K562 (cell line): ENCODE measurements at regions not wholly inside any gene's neighbourhood (a gene's known extent, or its start where the extent isn't known, plus 50 kb on each side); places are given as distances from the start of the nearest gene placed in this dataset.

Experiments
- ATAC-seq: fragments of 200-7000 bp; cut with Tn5 transposase; 3 replicates; pipeline ENCODE4 v1.9.1; 2020; ENCODE audit warnings: moderate library complexity
- BruUV-seq: library from RNA; stranded (reverse); fragments of 400-500 nt; replicated peaks from 2 replicates; lab custom pipeline; 2021; lab: Mats Ljungman, UMichigan
- CTCF ChIA-PET: fragments of 300-600 bp; formaldehyde crosslinking; extraction: SDS; loops from one replicate; lab custom pipeline; 2021; ENCODE audit warnings: low intra/inter-chr PET ratio; lab: Yijun Ruan, JAX
- POLR2A ChIA-PET: fragments of 300-600, 350-650 bp; sonication (Branson Sonifier 250); formaldehyde crosslinking; extraction: SDS; loops from one replicate; lab custom pipeline; 2021; ENCODE audit warnings: antibody characterized with exemption, inconsistent platforms; lab: Yijun Ruan, JAX
- DNase-seq, 4 experiments: peaks; one replicate each; pipeline versions ENCODE4 v3.0.0 to v3.0.0-alpha.2; 2011 to 2018; ENCODE audit warnings: low spot score in 3 of 4, mixed read lengths in 3 of 4; ENCODE audit errors: extremely low read depth in 1 of 4
- FAIRE-seq: peaks from 2 replicates; lab custom pipeline; 2011; peaks lifted over from hg19 to GRCh38; lab: Jason Lieb, UNC
- H2AFZ ChIP-seq: 2 replicates; pipeline ENCODE4 v1.6.0; 2011; ENCODE audit warnings: low read depth, low read length, control low read depth, inconsistent platforms
- H3K27ac ChIP-seq: fragments of 200-600 bp; 3 replicates; pipeline ENCODE4 v1.8.0; 2011; ENCODE audit warnings: low read depth, mild to moderate bottlenecking, control low read depth, inconsistent platforms, low read length, moderate library complexity, mixed read lengths; ENCODE audit errors: extremely low read depth
- H3K27me3 ChIP-seq, 2 experiments: fragments of 300-600 bp in 1 of 2; 2 replicates in 1 of 2; 3 replicates in 1 of 2; pipeline versions ENCODE4 v1.6.0 to v1.8.0; 2011; ENCODE audit warnings: inconsistent platforms in 2 of 2, low read length in 2 of 2, mild to moderate bottlenecking in 1 of 2, mixed read lengths in 1 of 2, moderate library complexity in 1 of 2; ENCODE audit not compliant: control insufficient read depth in 2 of 2, insufficient read depth in 2 of 2
- H3K36me3 ChIP-seq: fragments of 300-600 bp; 3 replicates; pipeline ENCODE4 v1.8.0; 2011; ENCODE audit warnings: mild to moderate bottlenecking, low read length, inconsistent platforms; ENCODE audit not compliant: control insufficient read depth, insufficient read depth
- H3K4me1 ChIP-seq, 2 experiments: fragments of 200-600 bp in 1 of 2; replicated peaks in 1 of 2; 2 replicates in 1 of 2; 3 replicates in 1 of 2; pipeline versions ENCODE4 v1.5.1 to v1.8.0; 2011; ENCODE audit warnings: inconsistent platforms in 2 of 2, low read length in 2 of 2, mild to moderate bottlenecking in 1 of 2, mixed read lengths in 1 of 2, moderate library complexity in 1 of 2; ENCODE audit not compliant: control insufficient read depth in 2 of 2, insufficient read depth in 2 of 2
- H3K4me2 ChIP-seq: 2 replicates; pipeline ENCODE4 v1.6.1; 2011; ENCODE audit warnings: low read length, control low read depth, inconsistent platforms, mixed read lengths; ENCODE audit not compliant: insufficient read depth
- H3K4me3 ChIP-seq: fragments of 200-600 bp; sonication (generic), shearing (Covaris generic); 2 replicates; pipeline ENCODE4 v1.5.1; 2016; ENCODE audit warnings: control low read depth, inconsistent platforms
- H3K79me2 ChIP-seq: fragments of 200-600 bp; 3 replicates; pipeline ENCODE4 v1.8.0; 2011; ENCODE audit warnings: low read length, inconsistent platforms; ENCODE audit not compliant: control insufficient read depth, insufficient read depth
- H3K9ac ChIP-seq, 2 experiments: 2 replicates each; pipeline versions ENCODE4 v1.6.0 to v1.6.1; 2011; ENCODE audit warnings: low read depth in 2 of 2, low read length in 2 of 2, control low read depth in 1 of 2, inconsistent platforms in 1 of 2, mild to moderate bottlenecking in 1 of 2, mixed read lengths in 1 of 2; ENCODE audit not compliant: insufficient read depth in 1 of 2
- H3K9me1 ChIP-seq: one replicate; pipeline ENCODE4 v1.6.0; 2011; ENCODE audit warnings: inconsistent platforms, mild to moderate bottlenecking, low read length, moderate library complexity; ENCODE audit not compliant: control insufficient read depth, insufficient read depth
- H3K9me3 ChIP-seq: replicated peaks from 2 replicates; pipeline ENCODE4 v1.5.1; 2011; ENCODE audit warnings: low read depth, low read length, inconsistent platforms; ENCODE audit not compliant: control insufficient read depth, insufficient read depth
- H4K20me1 ChIP-seq: replicated peaks from 2 replicates; pipeline ENCODE4 v1.6.1; 2011; ENCODE audit warnings: low read length, inconsistent platforms, mixed read lengths; ENCODE audit not compliant: control insufficient read depth, insufficient read depth
- GTF2E2 ChIP-seq: fragments of 200-800 bp; sonication (Bioruptor generic); IDR thresholded peaks from 2 replicates; pipeline ENCODE4 v1.6.1; 2016; ENCODE audit warnings: missing genetic modification characterization, missing compliant biosample characterization
- HIVEP1 ChIP-seq: fragments of 250-450 bp; sonication (Bioruptor Pico); IDR thresholded peaks from 2 replicates; pipeline ENCODE4 v1.4.0; 2020; ENCODE audit warnings: mild to moderate bottlenecking
- NCOA1 ChIP-seq: fragments of 450-650 bp; IDR thresholded peaks from 2 replicates; pipeline ENCODE4 v1.6.1; 2016; ENCODE audit warnings: low read depth
- RBM34 ChIP-seq: fragments of 200-400 bp; formaldehyde crosslinking; IDR thresholded peaks from 2 replicates; pipeline ENCODE4 v1.6.1; 2018; ENCODE audit warnings: low read length, borderline replicate concordance; ENCODE audit not compliant: insufficient read depth
- SMARCB1 ChIP-seq: IDR thresholded peaks from 2 replicates; pipeline ENCODE4 v1.6.1; 2011; ENCODE audit warnings: improper control_type of control experiment, low read depth; ENCODE audit not compliant: insufficient read length
- ZNF444 ChIP-seq: fragments of 250-450 bp; sonication (Bioruptor Pico); IDR thresholded peaks from 2 replicates; pipeline ENCODE4 v1.4.0; 2020; ENCODE audit warnings: mild to moderate bottlenecking, moderate library complexity
- WGBS: fragments of 100-300 bp; shearing (Covaris generic); methylation state at CpG from one replicate; pipeline ENCODE4 v1.1.6; 2016; ENCODE audit warnings: low coverage, mixed read lengths; ENCODE audit not compliant: insufficient coverage; ENCODE audit errors: missing lambda C conversion rate; 5-methylcytosine and 5-hydroxymethylcytosine counted together
- in situ Hi-C: fragments of 300-500 bp; cut with MboI; formaldehyde crosslinking; loops from 4 replicates; pipeline ENCODE4 v1.15.0; 2018; ENCODE audit warnings: inconsistent platforms, mixed read lengths
- intact Hi-C: fragments of 100-400 bp; cut with micrococcal nuclease; formaldehyde crosslinking; loops from 2 replicates; pipeline ENCODE4 v1.14.2; 2022
- TF ChIP-seq, protein P1 (sequence below), 3 experiments: fragments of 200-800 bp in 1 of 3; sonication (Bioruptor generic) in 1 of 3; sonication (generic) in 1 of 3; formaldehyde crosslinking in 1 of 3; IDR thresholded peaks; 2 replicates each; pipeline versions ENCODE4 v1.6.1 to v1.8.0; 2016 to 2022; ENCODE audit warnings: mild to moderate bottlenecking in 2 of 3, missing compliant biosample characterization in 2 of 3, missing genetic modification characterization in 2 of 3, missing genetic modification reagents in 1 of 3
- TF ChIP-seq, protein P2 (sequence below): sonication (generic); formaldehyde crosslinking; IDR thresholded peaks from 2 replicates; pipeline ENCODE4 v1.8.1; 2023; ENCODE audit warnings: missing genetic modification reagents, mild to moderate bottlenecking, borderline replicate concordance
- TF ChIP-seq, protein P3 (sequence below): sonication (generic); formaldehyde crosslinking; IDR thresholded peaks from 2 replicates; pipeline ENCODE4 v1.9.0; 2022; ENCODE audit warnings: mild to moderate bottlenecking, missing genetic modification reagents
- TF ChIP-seq, protein P4 (sequence below): sonication (generic); IDR thresholded peaks from 2 replicates; pipeline ENCODE4 v1.6.1; 2016

DNA sequence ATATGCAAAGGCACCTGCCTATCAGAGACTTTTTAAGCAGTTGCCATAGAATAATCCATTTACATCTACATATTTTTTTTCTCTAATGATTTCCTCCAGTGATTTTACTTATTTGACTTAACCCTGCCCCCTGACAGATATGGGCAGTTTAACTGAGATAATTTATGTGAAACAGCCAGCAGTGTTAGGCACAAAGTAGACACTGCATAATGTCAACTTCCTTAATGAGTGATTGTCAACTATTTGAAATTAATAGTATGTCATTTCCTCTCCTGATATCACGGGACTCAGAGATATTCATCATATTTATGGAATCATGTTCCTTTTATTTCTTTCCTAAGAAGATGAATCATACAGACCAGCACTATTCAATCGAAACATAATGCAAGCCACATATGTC, 179.9 kb upstream of the ATP10A start:
- H2AFZ ChIP-seq: no peak overlapping the region
- no peak for FAIRE-seq
- H3K79me2 ChIP-seq: no peaks in the 10 kb centered on the region
- in situ Hi-C loops (no loop called here), intact Hi-C loops (no loop called here)
- H3K27ac ChIP-seq: no peak overlapping the region
- no peaks in the 10 kb centered on the region for H3K36me3 ChIP-seq
- no peak for ATAC-seq
- CTCF ChIA-PET: no interaction called here
- H3K4me2 ChIP-seq: no peak overlapping the region
- H3K4me1 ChIP-seq: no peaks in the 10 kb centered on the region
- no TSS peak for BruUV-seq
- no peaks in the 10 kb centered on the region for H3K27me3 ChIP-seq
- no peaks in the 10 kb centered on the region for H4K20me1 ChIP-seq
- no peak overlapping the region for H3K9ac ChIP-seq
- no peak for DNase-seq
- TF ChIP-seq ZNF444 (CRISPR knock-in tag) (no peak), SMARCB1 (no peak), RBM34 (no peak)
- TF ChIP-seq, protein P1, sequence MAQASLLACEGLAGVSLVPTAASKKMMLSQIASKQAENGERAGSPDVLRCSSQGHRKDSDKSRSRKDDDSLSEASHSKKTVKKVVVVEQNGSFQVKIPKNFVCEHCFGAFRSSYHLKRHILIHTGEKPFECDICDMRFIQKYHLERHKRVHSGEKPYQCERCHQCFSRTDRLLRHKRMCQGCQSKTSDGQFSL (CRISPR knock-in tag; IDR thresholded peaks at IDR 0.05): no peak
- TF ChIP-seq, protein P1 (tag; IDR thresholded peaks at IDR 0.05): no peak
- H3K9me3 ChIP-seq: no peaks in the 10 kb centered on the region
- 0% methylated on average over 2 of the region's 2 CpGs for WGBS
- H3K4me3 ChIP-seq: no peak overlapping the region
- no peaks in the 10 kb centered on the region for H3K9me1 ChIP-seq
- POLR2A ChIA-PET: no interaction called here

DNA sequence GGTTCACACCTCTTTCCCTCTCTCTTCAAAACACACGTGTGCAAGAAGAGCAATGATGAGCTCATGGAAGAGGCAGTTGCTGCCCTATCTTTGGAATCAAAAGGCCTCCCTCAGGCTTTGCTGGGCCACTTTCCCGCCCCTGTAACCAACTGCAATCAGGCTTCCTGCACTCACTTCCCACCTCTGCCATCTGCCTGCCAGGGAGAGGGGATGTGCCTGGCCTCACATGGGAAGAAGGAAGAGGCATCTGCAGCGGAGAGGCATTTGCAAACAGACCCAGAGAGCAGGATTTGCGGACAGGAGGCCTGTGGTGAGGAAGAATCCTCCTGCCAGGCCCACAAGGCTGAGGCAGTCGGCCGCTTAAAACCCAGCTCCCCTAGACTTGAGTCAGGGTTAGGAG, 175.6 kb upstream of the ATP10A start:
- Histone ChIP-seq H4K20me1 (no peaks in the 10 kb centered on the region), H3K27me3 (no peaks in the 10 kb centered on the region; a peak in 1 of 5 replicates), H3K36me3 (no peaks in the 10 kb centered on the region), H2AFZ (no peak overlapping the region), H3K4me1 (no peaks in the 10 kb centered on the region), H3K79me2 (no peaks in the 10 kb centered on the region), H3K9me1 (no peaks in the 10 kb centered on the region), H3K4me3 (no peak overlapping the region), H3K27ac (no peak overlapping the region), H3K9me3 (no peaks in the 10 kb centered on the region), H3K9ac (no peak overlapping the region), H3K4me2 (no peak overlapping the region)
- WGBS: 0% methylated on average over 5 of the region's 6 CpGs
- ChIA-PET POLR2A (no interaction called here), CTCF (no interaction called here)
- in situ Hi-C loops (no loop called here), intact Hi-C loops (no loop called here)
- ATAC-seq (no peak), FAIRE-seq (no peak), DNase-seq (no peak)
- BruUV-seq: no TSS peak
- no peak for TF ChIP-seq GTF2E2 (tag)
- TF ChIP-seq, protein P2, sequence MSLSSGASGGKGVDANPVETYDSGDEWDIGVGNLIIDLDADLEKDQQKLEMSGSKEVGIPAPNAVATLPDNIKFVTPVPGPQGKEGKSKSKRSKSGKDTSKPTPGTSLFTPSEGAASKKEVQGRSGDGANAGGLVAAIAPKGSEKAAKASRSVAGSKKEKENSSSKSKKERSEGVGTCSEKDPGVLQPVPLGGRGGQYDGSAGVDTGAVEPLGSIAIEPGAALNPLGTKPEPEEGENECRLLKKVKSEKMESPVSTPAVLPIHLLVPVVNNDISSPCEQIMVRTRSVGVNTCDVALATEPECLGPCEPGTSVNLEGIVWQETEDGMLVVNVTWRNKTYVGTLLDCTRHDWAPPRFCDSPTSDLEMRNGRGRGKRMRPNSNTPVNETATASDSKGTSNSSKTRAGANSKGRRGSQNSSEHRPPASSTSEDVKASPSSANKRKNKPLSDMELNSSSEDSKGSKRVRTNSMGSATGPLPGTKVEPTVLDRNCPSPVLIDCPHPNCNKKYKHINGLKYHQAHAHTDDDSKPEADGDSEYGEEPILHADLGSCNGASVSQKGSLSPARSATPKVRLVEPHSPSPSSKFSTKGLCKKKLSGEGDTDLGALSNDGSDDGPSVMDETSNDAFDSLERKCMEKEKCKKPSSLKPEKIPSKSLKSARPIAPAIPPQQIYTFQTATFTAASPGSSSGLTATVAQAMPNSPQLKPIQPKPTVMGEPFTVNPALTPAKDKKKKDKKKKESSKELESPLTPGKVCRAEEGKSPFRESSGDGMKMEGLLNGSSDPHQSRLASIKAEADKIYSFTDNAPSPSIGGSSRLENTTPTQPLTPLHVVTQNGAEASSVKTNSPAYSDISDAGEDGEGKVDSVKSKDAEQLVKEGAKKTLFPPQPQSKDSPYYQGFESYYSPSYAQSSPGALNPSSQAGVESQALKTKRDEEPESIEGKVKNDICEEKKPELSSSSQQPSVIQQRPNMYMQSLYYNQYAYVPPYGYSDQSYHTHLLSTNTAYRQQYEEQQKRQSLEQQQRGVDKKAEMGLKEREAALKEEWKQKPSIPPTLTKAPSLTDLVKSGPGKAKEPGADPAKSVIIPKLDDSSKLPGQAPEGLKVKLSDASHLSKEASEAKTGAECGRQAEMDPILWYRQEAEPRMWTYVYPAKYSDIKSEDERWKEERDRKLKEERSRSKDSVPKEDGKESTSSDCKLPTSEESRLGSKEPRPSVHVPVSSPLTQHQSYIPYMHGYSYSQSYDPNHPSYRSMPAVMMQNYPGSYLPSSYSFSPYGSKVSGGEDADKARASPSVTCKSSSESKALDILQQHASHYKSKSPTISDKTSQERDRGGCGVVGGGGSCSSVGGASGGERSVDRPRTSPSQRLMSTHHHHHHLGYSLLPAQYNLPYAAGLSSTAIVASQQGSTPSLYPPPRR: no peak
- TF ChIP-seq, protein P3, sequence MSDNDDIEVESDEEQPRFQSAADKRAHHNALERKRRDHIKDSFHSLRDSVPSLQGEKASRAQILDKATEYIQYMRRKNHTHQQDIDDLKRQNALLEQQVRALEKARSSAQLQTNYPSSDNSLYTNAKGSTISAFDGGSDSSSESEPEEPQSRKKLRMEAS (CRISPR knock-in tag): no peak
- TF ChIP-seq HIVEP1 (CRISPR knock-in tag): no peak
- TF ChIP-seq NCOA1: no peak
- TF ChIP-seq, protein P4, sequence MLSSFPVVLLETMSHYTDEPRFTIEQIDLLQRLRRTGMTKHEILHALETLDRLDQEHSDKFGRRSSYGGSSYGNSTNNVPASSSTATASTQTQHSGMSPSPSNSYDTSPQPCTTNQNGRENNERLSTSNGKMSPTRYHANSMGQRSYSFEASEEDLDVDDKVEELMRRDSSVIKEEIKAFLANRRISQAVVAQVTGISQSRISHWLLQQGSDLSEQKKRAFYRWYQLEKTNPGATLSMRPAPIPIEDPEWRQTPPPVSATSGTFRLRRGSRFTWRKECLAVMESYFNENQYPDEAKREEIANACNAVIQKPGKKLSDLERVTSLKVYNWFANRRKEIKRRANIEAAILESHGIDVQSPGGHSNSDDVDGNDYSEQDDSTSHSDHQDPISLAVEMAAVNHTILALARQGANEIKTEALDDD: no peak
